Colonic mucosa (tissue), 4 donors: ENCODE measurements at regions not wholly inside any gene's neighbourhood (a gene's known extent, or its start where the extent isn't known, plus 50 kb on each side); places are given as distances from the start of the nearest gene placed in this dataset.

Source experiments
- DNase-seq: peaks from one replicate; pipeline ENCODE4 v3.0.0-alpha.2; 2020
- H3K27ac ChIP-seq: fragments of 200-600 bp; one replicate; pipeline ENCODE4 v1.8.0; 2021
- H3K27me3 ChIP-seq: fragments of 200-600 bp; one replicate; pipeline ENCODE4 v1.8.0; 2021
- H3K36me3 ChIP-seq: fragments of 200-600 bp; one replicate; pipeline ENCODE4 v1.8.0; 2021
- H3K4me1 ChIP-seq: fragments of 200-600 bp; one replicate; pipeline ENCODE4 v1.8.0; 2021; ENCODE audit warnings: mild to moderate bottlenecking
- H3K4me3 ChIP-seq: fragments of 200-600 bp; one replicate; pipeline ENCODE4 v1.8.0; 2021
- H3K9ac ChIP-seq, 2 donors: one replicate each; pipeline ENCODE4 v1.7.0; 2013; ENCODE audit warnings: control low read depth in 2 of 2, low read depth in 2 of 2, low read length in 2 of 2
- H3K9me3 ChIP-seq: fragments of 200-600 bp; one replicate; pipeline ENCODE4 v1.8.0; 2021
- CTCF ChIP-seq: fragments of 200-600 bp; IDR thresholded peaks from one replicate; pipeline ENCODE4 v1.8.0; 2022; ENCODE audit warnings: antibody characterized with exemption, mild to moderate bottlenecking
- intact Hi-C: fragments of 100-400 bp; cut with DNase I; formaldehyde crosslinking; loops from one replicate; pipeline ENCODE4 v1.14.1; 2022
- donor health status: healthy.
- donor health status: DM: no; HTN: no; CAD: no.
- donor health status: DM: no; HTN: no; CAD: no.

DNA sequence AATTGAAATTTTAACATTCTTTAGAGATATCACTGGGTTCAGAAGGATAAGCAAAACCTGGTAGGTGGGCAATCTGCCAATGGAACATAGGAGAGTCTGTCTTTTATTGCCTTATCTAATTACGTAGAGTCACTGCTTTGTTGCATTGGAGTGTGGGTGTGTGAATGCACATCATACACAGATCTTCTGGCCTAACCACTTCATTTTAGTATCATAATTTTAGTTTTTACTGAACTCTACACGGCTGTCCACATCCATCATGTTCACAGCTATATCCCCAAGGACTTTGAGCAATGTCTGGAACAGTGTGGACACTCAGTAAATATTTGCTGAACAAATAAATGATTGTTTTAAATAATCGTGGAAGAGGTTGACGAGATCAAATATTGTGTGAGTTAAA is 104.6 kb upstream of the AKIRIN2 start:
- Histone ChIP-seq H3K9me3 (no peaks in the 10 kb centered on the region), H3K27ac (peak overlapping the region; percentile 8), H3K36me3 (no peaks in the 10 kb centered on the region), H3K27me3 (no peaks in the 10 kb centered on the region), H3K9ac (no peak overlapping the region), H3K4me3 (no peak overlapping the region), H3K4me1 (no peaks in the 10 kb centered on the region)
- DNase-seq: peak; percentile 39
- intact Hi-C loops: no loop called here
- no peak for TF ChIP-seq CTCF

DNA sequence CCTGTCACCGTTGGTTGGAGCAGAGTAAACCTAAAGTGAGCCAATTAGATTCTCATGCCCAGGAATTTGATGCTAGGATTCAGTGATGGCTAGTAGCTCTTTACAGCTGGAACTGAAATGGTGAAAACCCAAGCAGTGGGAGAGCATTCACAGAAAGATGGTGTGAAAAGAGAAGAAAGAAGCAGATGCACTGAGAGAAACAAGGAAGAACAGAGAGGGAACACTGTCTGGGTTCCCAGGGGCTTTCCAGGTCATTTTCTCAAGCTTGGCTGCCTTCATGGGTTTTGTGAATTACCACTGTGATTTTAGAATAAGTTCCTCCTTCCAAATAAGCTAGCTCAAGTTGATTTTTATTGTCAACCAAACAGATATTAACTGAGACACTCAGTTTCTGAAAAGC is 104.1 kb upstream of the AKIRIN2 start:
- H3K9ac ChIP-seq: no peak overlapping the region
- TF ChIP-seq CTCF: no peak
- no peak overlapping the region for H3K4me3 ChIP-seq
- peak overlapping the region; percentile 8 for H3K27ac ChIP-seq
- H3K36me3 ChIP-seq: no peaks in the 10 kb centered on the region
- H3K4me1 ChIP-seq: no peaks in the 10 kb centered on the region
- no peaks in the 10 kb centered on the region for H3K27me3 ChIP-seq
- H3K9me3 ChIP-seq: no peaks in the 10 kb centered on the region
- no peak for DNase-seq
- intact Hi-C loops: no loop called here

DNA sequence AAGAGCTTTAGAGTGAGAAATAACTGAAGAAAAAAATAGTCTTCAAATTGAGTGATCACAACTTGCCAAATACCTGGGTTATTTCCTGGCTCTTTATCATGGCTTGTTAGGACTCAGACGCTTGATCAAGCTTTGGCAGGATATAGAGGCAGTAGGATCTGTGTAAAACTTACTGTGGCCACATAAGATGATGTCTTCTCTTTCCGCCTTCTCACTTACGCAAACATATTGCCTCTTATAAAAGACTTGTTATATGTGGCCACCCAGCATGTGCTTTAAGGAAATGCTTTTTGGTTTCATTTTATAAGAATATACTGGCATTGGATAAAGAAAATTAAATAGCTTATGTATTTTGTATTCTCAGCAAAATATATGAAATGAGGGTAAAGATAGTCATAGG is 101.8 kb upstream of the AKIRIN2 start:
- Histone ChIP-seq H3K9me3 (no peaks in the 10 kb centered on the region), H3K4me3 (no peak overlapping the region), H3K4me1 (no peaks in the 10 kb centered on the region), H3K9ac (no peak overlapping the region), H3K36me3 (no peaks in the 10 kb centered on the region), H3K27ac (peak overlapping the region; percentile 14), H3K27me3 (no peaks in the 10 kb centered on the region)
- TF ChIP-seq CTCF: no peak
- intact Hi-C loops: no loop called here
- DNase-seq: no peak

GRCh38 chr6:87799651-87800050 is 97.6 kb upstream of the AKIRIN2 start:
- H3K4me3 ChIP-seq: no peak overlapping the region
- no peaks in the 10 kb centered on the region for H3K27me3 ChIP-seq
- no peak for DNase-seq
- intact Hi-C loops: no loop called here
- H3K36me3 ChIP-seq: no peaks in the 10 kb centered on the region
- H3K9ac ChIP-seq: no peak overlapping the region
- TF ChIP-seq CTCF: no peak
- H3K9me3 ChIP-seq: no peaks in the 10 kb centered on the region
- no peaks in the 10 kb centered on the region for H3K4me1 ChIP-seq
- H3K27ac ChIP-seq: peak overlapping the region; percentile 6

DNA sequence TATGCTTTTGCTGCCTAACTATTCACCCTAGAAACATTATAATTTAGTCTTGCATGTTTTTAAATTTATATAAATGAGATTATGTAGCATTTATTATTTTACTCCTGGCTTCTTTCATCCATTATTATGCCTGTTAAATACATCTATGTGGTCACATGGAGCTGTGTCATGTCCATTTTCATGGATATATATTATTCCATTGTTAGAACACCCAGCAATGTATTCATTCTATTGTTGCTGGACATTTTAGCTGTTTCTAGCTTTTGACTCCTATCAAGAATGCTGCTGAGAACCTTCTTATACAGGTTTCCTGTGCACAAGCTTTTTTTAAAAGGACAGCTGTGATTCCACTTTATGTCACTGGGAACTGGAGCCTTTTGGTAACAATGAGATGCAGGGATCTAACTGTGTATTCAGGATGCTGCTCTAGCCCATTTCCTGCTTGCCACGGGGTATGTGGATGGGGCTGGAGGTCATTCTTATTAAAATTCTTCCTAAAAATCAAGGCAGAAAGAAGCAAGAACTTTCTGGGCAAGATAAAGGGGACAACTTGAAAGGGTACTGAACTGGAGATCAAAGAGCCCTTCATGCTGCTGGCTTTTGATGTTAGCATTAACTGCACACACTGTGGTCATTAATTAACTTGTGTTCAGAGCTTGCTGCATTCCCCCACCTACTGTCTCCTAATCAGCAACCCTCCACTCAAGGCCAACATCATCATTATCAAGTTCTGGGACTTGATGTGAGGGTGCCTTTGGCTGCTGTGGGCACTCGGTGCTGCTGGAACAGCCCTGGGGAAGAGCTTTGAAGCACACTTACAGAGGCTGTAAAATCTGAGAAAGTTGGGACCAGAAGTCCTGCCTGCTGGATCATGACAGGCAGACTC is 96.6 kb upstream of the AKIRIN2 start:
- Histone ChIP-seq H3K27ac (no peak overlapping the region), H3K27me3 (no peaks in the 10 kb centered on the region), H3K36me3 (no peaks in the 10 kb centered on the region), H3K9me3 (no peaks in the 10 kb centered on the region), H3K4me1 (no peaks in the 10 kb centered on the region), H3K4me3 (no peak overlapping the region), H3K9ac (no peak overlapping the region)
- DNase-seq: no peak
- TF ChIP-seq CTCF: no peak
- intact Hi-C loops: no loop called here
